Mesenchymal stem cell (in vitro differentiated cells and primary cell): ENCODE measurements at regions not wholly inside any gene's neighbourhood (a gene's known extent, or its start where the extent isn't known, plus 50 kb on each side); places are given as distances from the start of the nearest gene placed in this dataset.

ENCODE experiments used
- DNase-seq: peaks from one replicate; pipeline ENCODE4 v3.0.0-alpha.2; 2013
- H2AFZ ChIP-seq: one replicate; pipeline ENCODE4 v1.6.1; 2013; ENCODE audit warnings: low read depth, mild to moderate bottlenecking, control low read depth, inconsistent platforms, low read length, moderate library complexity
- H2AK5ac ChIP-seq: 2 replicates; pipeline ENCODE4 v1.6.1; 2013; ENCODE audit warnings: low read length, moderate library complexity, mild to moderate bottlenecking, inconsistent platforms; ENCODE audit not compliant: severe bottlenecking
- H2BK120ac ChIP-seq: one replicate; pipeline ENCODE4 v1.6.1; 2013; ENCODE audit warnings: low read depth, mild to moderate bottlenecking, inconsistent platforms, low read length, moderate library complexity
- H2BK12ac ChIP-seq, 2 experiments: one replicate each; pipeline ENCODE4 v1.6.1; 2013; ENCODE audit warnings: inconsistent platforms in 2 of 2, low read length in 2 of 2, mild to moderate bottlenecking in 2 of 2, moderate library complexity in 2 of 2, control low read depth in 1 of 2
- H2BK15ac ChIP-seq: one replicate; pipeline ENCODE4 v1.6.1; 2013; ENCODE audit warnings: mild to moderate bottlenecking, low read depth, inconsistent platforms; ENCODE audit not compliant: poor library complexity, severe bottlenecking
- H2BK5ac ChIP-seq: 2 replicates; pipeline ENCODE4 v1.6.1; 2013; ENCODE audit warnings: low read depth, mild to moderate bottlenecking, low read length, control low read depth, inconsistent platforms; ENCODE audit not compliant: poor library complexity, severe bottlenecking
- H3K14ac ChIP-seq, 2 experiments: one replicate each; pipeline ENCODE4 v1.6.1; 2013; ENCODE audit warnings: inconsistent platforms in 2 of 2, low read length in 2 of 2, control low read depth in 1 of 2, mild to moderate bottlenecking in 1 of 2, moderate library complexity in 1 of 2
- H3K18ac ChIP-seq, 2 experiments: one replicate each; pipeline ENCODE4 v1.6.1; 2013; ENCODE audit warnings: inconsistent platforms in 2 of 2, low read length in 2 of 2, control low read depth in 1 of 2, low read depth in 1 of 2, mild to moderate bottlenecking in 1 of 2
- H3K23ac ChIP-seq, 2 experiments: one replicate each; pipeline ENCODE4 v1.6.1; 2013; ENCODE audit warnings: inconsistent platforms in 2 of 2, low read length in 2 of 2, mild to moderate bottlenecking in 2 of 2, moderate library complexity in 2 of 2, control low read depth in 1 of 2
- H3K27ac ChIP-seq: 2 replicates; pipeline ENCODE4 v1.5.1; 2013; ENCODE audit warnings: mild to moderate bottlenecking, moderate library complexity, low read length, control low read depth, inconsistent platforms; ENCODE audit not compliant: poor library complexity, severe bottlenecking
- H3K27me3 ChIP-seq, 2 experiments: 2 replicates each; pipeline versions ENCODE4 v1.6.1 to v1.7.0; 2013; ENCODE audit warnings: low read length in 2 of 2, mild to moderate bottlenecking in 2 of 2, moderate library complexity in 2 of 2, control low read depth in 1 of 2, inconsistent platforms in 1 of 2; ENCODE audit not compliant: control insufficient read depth in 1 of 2, insufficient read depth in 1 of 2
- H3K36me3 ChIP-seq, 2 experiments: 2 replicates each; pipeline versions ENCODE4 v1.6.1 to v1.7.0; 2013; ENCODE audit warnings: low read length in 2 of 2, control low read depth in 1 of 2, inconsistent platforms in 1 of 2, low read depth in 1 of 2, mild to moderate bottlenecking in 1 of 2; ENCODE audit not compliant: insufficient read depth in 2 of 2, control insufficient read depth in 1 of 2
- H3K4ac ChIP-seq, 2 experiments: one replicate each; pipeline ENCODE4 v1.6.1; 2013; ENCODE audit warnings: inconsistent platforms in 2 of 2, low read length in 2 of 2, mild to moderate bottlenecking in 2 of 2, moderate library complexity in 2 of 2, control low read depth in 1 of 2, low read depth in 1 of 2
- H3K4me1 ChIP-seq: 2 replicates; pipeline ENCODE4 v1.6.1; 2013; ENCODE audit warnings: low read depth, low read length, control low read depth; ENCODE audit not compliant: control insufficient read depth, insufficient read depth
- H3K4me2 ChIP-seq: 2 replicates; pipeline ENCODE4 v1.6.1; 2013; ENCODE audit warnings: low read length, mild to moderate bottlenecking, inconsistent platforms; ENCODE audit not compliant: poor library complexity, severe bottlenecking
- H3K4me3 ChIP-seq, 2 experiments: 2 replicates each; pipeline versions ENCODE4 v1.5.1 to v1.7.0; 2013; ENCODE audit warnings: low read length in 2 of 2, mild to moderate bottlenecking in 2 of 2, control low read depth in 1 of 2, low read depth in 1 of 2; ENCODE audit not compliant: insufficient read depth in 1 of 2
- H3K79me1 ChIP-seq: replicated peaks from 2 replicates; pipeline ENCODE4 v1.6.1; 2013; ENCODE audit warnings: mild to moderate bottlenecking, control low read depth, low read length, inconsistent platforms; ENCODE audit not compliant: poor library complexity, severe bottlenecking
- H3K9ac ChIP-seq: 2 replicates; pipeline ENCODE4 v1.7.0; 2013; ENCODE audit warnings: mild to moderate bottlenecking, low read length, moderate library complexity
- H3K9me3 ChIP-seq: 2 replicates; pipeline ENCODE4 v1.7.0; 2013; ENCODE audit warnings: mild to moderate bottlenecking, low read length; ENCODE audit not compliant: control insufficient read depth
- H4K8ac ChIP-seq: one replicate; pipeline ENCODE4 v1.6.1; 2013; ENCODE audit warnings: inconsistent platforms, mild to moderate bottlenecking, low read length, moderate library complexity
- H4K91ac ChIP-seq: one replicate; pipeline ENCODE4 v1.6.1; 2013; ENCODE audit warnings: mild to moderate bottlenecking, low read length, inconsistent platforms
- WGBS: methylation state at CpG from one replicate; pipeline ENCODE4 v1.1.7; 2013; ENCODE audit warnings: mixed read lengths; 5-methylcytosine and 5-hydroxymethylcytosine counted together

GRCh38 chr22:48547971-48548370 lies 1279.7 kb downstream of the BRD1 start:
- Histone ChIP-seq H3K36me3 (no peaks in the 10 kb centered on the region), H3K4me3 (no peak overlapping the region), H2BK12ac (no peak overlapping the region), H2AK5ac (no peak overlapping the region), H3K23ac (peak overlapping the region in 1 of 2 experiments; percentile 9), H3K79me1 (no peaks in the 10 kb centered on the region), H3K18ac (no peak overlapping the region), H4K91ac (no peak overlapping the region), H4K8ac (no peak overlapping the region), H3K14ac (no peak overlapping the region), H3K9me3 (no peaks in the 10 kb centered on the region), H3K27me3 (peaks cover 0 to 4% of the 10 kb centered on the region in 2 experiments), H3K4me1 (no peaks in the 10 kb centered on the region), H3K9ac (no peak overlapping the region), H2BK5ac (no peak overlapping the region), H2BK120ac (no peak overlapping the region), H3K4ac (no peak overlapping the region), H3K27ac (no peak overlapping the region), H3K4me2 (no peak overlapping the region), H2AFZ (no peak overlapping the region), H2BK15ac (no peak overlapping the region)
- DNase-seq, result no peak
- 82% methylated on average over 13 of the region's 13 CpGs for WGBS

DNA sequence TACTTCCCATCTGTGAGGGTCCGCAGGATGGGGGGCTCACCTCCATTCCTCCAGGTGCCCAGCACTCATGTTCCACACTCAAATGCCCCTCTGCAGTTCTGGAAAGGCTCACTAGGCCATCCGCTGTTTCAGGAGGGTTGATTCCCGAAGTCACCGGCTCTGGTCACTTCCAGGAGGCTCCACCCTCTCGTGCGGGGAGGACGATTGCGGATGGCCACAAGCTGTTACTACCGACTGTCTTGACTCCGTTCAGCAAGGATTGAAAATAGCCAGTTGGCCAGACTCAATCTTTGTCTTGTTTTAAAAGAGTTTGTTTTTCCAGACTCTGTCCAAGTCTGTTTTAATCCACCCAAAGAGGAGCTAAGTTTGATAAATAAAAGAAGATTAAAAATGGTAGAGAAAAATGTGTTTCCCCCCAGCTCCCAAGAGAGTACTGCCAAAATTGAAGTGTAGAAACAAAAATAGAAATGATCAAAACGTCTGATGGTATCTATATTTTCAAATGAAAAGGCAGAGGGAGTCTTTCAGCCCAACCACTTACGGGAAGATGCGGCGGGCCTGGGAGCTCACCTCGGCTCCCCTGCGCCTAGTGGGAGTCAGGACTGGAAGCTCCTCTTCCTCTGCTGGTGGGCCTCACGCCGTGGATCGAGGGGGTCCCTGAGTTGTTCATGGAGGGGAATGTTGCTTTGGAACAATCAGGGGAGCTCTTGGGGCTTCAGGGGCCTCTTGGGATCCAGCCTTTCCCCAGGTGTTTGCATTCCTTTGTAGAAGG lies 1280.8 kb downstream of the BRD1 start:
- no peak overlapping the region for H3K4me2 ChIP-seq
- no peak overlapping the region for H2BK12ac ChIP-seq
- no peak overlapping the region for H3K4ac ChIP-seq
- no peak overlapping the region for H2AFZ ChIP-seq
- no peak for DNase-seq
- no peak overlapping the region for H3K9ac ChIP-seq
- no peak overlapping the region for H3K4me3 ChIP-seq
- 88% methylated on average over 19 of the region's 19 CpGs for WGBS
- H4K8ac ChIP-seq, result no peak overlapping the region
- no peak overlapping the region for H3K18ac ChIP-seq
- no peak overlapping the region for H2BK15ac ChIP-seq
- no peak overlapping the region for H3K23ac ChIP-seq
- H3K9me3 ChIP-seq, result no peaks in the 10 kb centered on the region
- H3K79me1 ChIP-seq, result no peaks in the 10 kb centered on the region
- H3K4me1 ChIP-seq, result peaks cover 2% of the 10 kb centered on the region
- H2AK5ac ChIP-seq, result no peak overlapping the region
- no peak overlapping the region for H2BK120ac ChIP-seq
- no peaks in the 10 kb centered on the region for H3K27me3 ChIP-seq
- no peak overlapping the region for H4K91ac ChIP-seq
- H3K36me3 ChIP-seq, result no peaks in the 10 kb centered on the region
- no peak overlapping the region for H2BK5ac ChIP-seq
- H3K27ac ChIP-seq, result no peak overlapping the region
- no peak overlapping the region for H3K14ac ChIP-seq

GRCh38 chr22:48545987-48546386 lies 1281.7 kb downstream of the BRD1 start:
- H2AFZ ChIP-seq, result no peak overlapping the region
- no peaks in the 10 kb centered on the region for H3K36me3 ChIP-seq
- H3K4me1 ChIP-seq, result peaks cover 2% of the 10 kb centered on the region

GRCh38 chr22:48541401-48542098 lies 1286.1 kb downstream of the BRD1 start:
- 90% methylated on average over 16 of the region's 16 CpGs for WGBS
- no peak for DNase-seq

More at GRCh38 chr22:48545987-48546386, 1281.7 kb downstream of the BRD1 start:
- Histone ChIP-seq H2BK120ac (no peak overlapping the region), H3K9ac (no peak overlapping the region), H4K8ac (no peak overlapping the region), H3K79me1 (no peaks in the 10 kb centered on the region), H3K23ac (no peak overlapping the region), H3K4me3 (peak overlapping the region in 1 of 2 experiments; percentile 20), H4K91ac (no peak overlapping the region), H3K27ac (no peak overlapping the region), H3K18ac (no peak overlapping the region), H2BK12ac (no peak overlapping the region), H3K4me2 (no peak overlapping the region), H3K27me3 (no peaks in the 10 kb centered on the region), H3K4ac (no peak overlapping the region), H2AK5ac (no peak overlapping the region), H3K14ac (no peak overlapping the region), H2BK15ac (no peak overlapping the region), H3K9me3 (no peaks in the 10 kb centered on the region), H2BK5ac (no peak overlapping the region)
- no peak for DNase-seq
- WGBS, result 88% methylated on average over 18 of the region's 18 CpGs

More at GRCh38 chr22:48541401-48542098, 1286.1 kb downstream of the BRD1 start:
- Histone ChIP-seq H3K79me1 (no peaks in the 10 kb centered on the region), H2AFZ (no peak overlapping the region), H3K23ac (no peak overlapping the region), H2BK5ac (no peak overlapping the region), H2BK120ac (no peak overlapping the region), H3K27me3 (no peaks in the 10 kb centered on the region), H3K18ac (no peak overlapping the region), H2BK12ac (no peak overlapping the region), H3K9ac (no peak overlapping the region), H3K14ac (no peak overlapping the region), H2AK5ac (no peak overlapping the region), H3K4me3 (no peak overlapping the region), H3K27ac (no peak overlapping the region), H2BK15ac (no peak overlapping the region), H4K91ac (no peak overlapping the region), H3K9me3 (no peaks in the 10 kb centered on the region), H3K4me2 (no peak overlapping the region), H3K4me1 (peaks cover 2% of the 10 kb centered on the region), H4K8ac (no peak overlapping the region), H3K36me3 (no peaks in the 10 kb centered on the region), H3K4ac (no peak overlapping the region)
